NCI-H510A treated with DMSO at 0.1 percent for 48 hours (cell line): ENCODE measurements at regions not wholly inside any gene's neighbourhood (a gene's known extent, or its start where the extent isn't known, plus 50 kb on each side); places are given as distances from the start of the nearest gene placed in this dataset.
"Not testable (repeated sequence)": the region's sequence is repeated elsewhere in the genome, so short reads cannot be mapped to it uniquely, and the experiment has no call there.

Source experiments
- DNase-seq: peaks from one replicate; lab custom pipeline; 2025; lab: John Stamatoyannopoulos, UW

- DNase-seq = no peak
Measured at GRCh38 chr3:164113371-164114332, 964.6 kb downstream of the SI start.

- DNase-seq = no peak
Measured at GRCh38 chr3:164096352-164096751, 981.9 kb downstream of the SI start.

- no peak for DNase-seq
Measured at GRCh38 chr3:164095949-164096348, 982.3 kb downstream of the SI start.

- no peak for DNase-seq
Measured at GRCh38 chr3:164095279-164095678, 983.0 kb downstream of the SI start.

GRCh38 chr3:164094546-164094945 lies 983.8 kb downstream of the SI start:
- DNase-seq = no peak

- no peak for DNase-seq
Measured at GRCh38 chr3:164080208-164080607, 998.1 kb downstream of the SI start.

- no peak for DNase-seq
Measured at GRCh38 chr3:164064298-164064697, 1014.0 kb downstream of the SI start.

GRCh38 chr3:164060923-164061322 lies 1017.4 kb downstream of the SI start:
- DNase-seq = no peak

- no peak for DNase-seq
Measured at GRCh38 chr3:164049847-164050246, 1028.4 kb downstream of the SI start.

GRCh38 chr3:164048451-164048850 lies 1029.8 kb downstream of the SI start:
- no peak for DNase-seq

GRCh38 chr3:164040991-164041390 lies 1037.3 kb downstream of the SI start:
- DNase-seq = no peak

GRCh38 chr3:164030194-164030593 lies 1048.1 kb downstream of the SI start:
- DNase-seq = no peak

- DNase-seq = no peak
Measured at GRCh38 chr3:164024786-164025185, 1053.5 kb downstream of the SI start.

GRCh38 chr3:164023480-164023879 lies 1054.8 kb downstream of the SI start:
- DNase-seq = no peak

- DNase-seq = no peak
Measured at GRCh38 chr3:164018500-164018899, 1059.8 kb downstream of the SI start.

GRCh38 chr3:164007765-164008164 lies 1070.5 kb downstream of the SI start:
- DNase-seq = no peak

- DNase-seq = no peak
Measured at GRCh38 chr3:164004205-164004604, 1074.1 kb downstream of the SI start.

- not testable (repeated sequence) for DNase-seq
Measured at GRCh38 chr3:164003016-164003415, 1075.3 kb downstream of the SI start.

- no peak for DNase-seq
Measured at GRCh38 chr3:163983940-163984339, 1094.4 kb downstream of the SI start.

- DNase-seq = no peak
Measured at GRCh38 chr3:163971861-163972260, 1106.4 kb downstream of the SI start.

- DNase-seq = no peak
Measured at GRCh38 chr3:163957072-163957471, 1121.2 kb downstream of the SI start.

GRCh38 chr3:163953526-163953925 lies 1124.8 kb downstream of the SI start:
- DNase-seq = no peak

- no peak for DNase-seq
Measured at GRCh38 chr3:163952499-163952898, 1125.8 kb downstream of the SI start.
